AG09309 (cell line): ENCODE measurements at regions not wholly inside any gene's neighbourhood (a gene's known extent, or its start where the extent isn't known, plus 50 kb on each side); places are given as distances from the start of the nearest gene placed in this dataset.

Experiments used
- DNase-seq: peaks from one replicate; pipeline ENCODE4 v3.0.0-alpha.2; 2010; ENCODE audit warnings: low read depth
- H3K4me3 ChIP-seq: 2 replicates; pipeline ENCODE4 v1.5.1; 2011; ENCODE audit warnings: mild to moderate bottlenecking, low read depth, low read length, moderate library complexity; ENCODE audit not compliant: control insufficient read depth
- CTCF ChIP-seq: IDR thresholded peaks from 2 replicates; pipeline ENCODE4 v1.5.1; 2011; ENCODE audit warnings: mild to moderate bottlenecking, low read depth, low read length, inconsistent platforms; ENCODE audit not compliant: insufficient read depth, control insufficient read depth; ENCODE audit errors: missing control alignments

DNA sequence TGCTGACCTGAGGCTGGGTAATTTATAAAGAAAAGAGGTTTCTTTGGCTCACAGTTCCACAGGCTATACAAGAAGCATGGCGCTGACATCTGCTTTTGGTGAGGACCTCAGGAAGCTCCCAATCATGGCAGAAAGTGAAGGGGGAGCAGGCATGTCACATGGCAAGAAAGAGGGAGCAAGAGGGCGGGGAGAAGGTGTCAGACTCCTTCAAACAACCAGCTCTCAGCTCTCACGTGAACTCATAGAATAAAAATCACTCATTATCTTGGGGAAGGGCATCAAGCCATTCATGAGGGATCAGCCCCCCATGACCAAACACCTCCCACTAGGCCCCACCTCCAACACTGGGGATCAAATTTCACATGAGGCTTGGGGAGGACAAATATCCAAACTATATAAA lies 266.8 kb downstream of the RHOU start:
- H3K4me3 ChIP-seq, result no peak overlapping the region
- DNase-seq, result no peak
- no peak for TF ChIP-seq CTCF

- TF ChIP-seq CTCF, result no peak
- no peak for DNase-seq
- H3K4me3 ChIP-seq, result no peak overlapping the region
These were observed 267.2 kb downstream of the RHOU start for GRCh38 chr1:229002451-229002960.

DNA sequence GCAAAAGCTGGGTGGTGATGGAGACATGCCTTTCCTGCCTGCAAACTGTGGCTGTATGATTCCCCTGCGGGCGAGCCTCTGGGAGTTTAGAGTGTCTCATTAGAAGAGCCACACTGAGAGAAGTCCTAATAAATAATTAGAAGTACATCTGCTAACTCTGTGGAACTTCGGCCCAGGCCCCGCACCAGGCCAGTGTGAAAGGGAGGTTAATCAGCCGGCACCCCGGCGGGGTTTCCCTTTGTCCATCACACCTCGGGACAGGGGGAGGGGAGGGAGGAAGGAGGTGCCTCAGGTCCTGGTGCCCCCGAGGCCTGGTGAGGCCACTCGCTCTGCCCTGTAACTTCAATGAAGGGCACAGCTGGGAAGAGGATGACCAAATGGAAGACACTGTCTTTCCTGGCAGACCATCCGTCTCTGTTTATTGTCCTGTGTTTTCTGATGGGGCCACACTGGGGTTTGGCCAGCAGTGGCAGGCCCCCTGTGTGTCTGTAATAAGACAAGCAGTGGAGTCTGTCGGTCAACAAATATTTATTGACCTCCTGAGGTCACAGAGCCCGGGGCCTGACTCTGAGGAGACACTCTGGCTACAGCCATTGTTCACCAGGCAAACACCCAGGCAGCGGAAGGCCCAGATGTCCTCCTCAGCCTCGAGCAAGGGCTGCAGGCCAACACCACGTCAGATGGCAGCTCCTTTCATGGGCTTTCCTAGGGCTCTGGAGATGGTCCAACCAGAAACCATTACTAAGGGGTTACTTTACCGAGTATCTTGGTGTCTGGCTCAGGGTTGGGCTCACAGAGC lies 267.5 kb upstream of the RAB4A start:
- DNase-seq, result no peak
- no peak overlapping the region for H3K4me3 ChIP-seq
- no peak for TF ChIP-seq CTCF

GRCh38 chr1:229004066-229004833 lies 266.7 kb upstream of the RAB4A start:
- no peak for TF ChIP-seq CTCF
- no peak overlapping the region for H3K4me3 ChIP-seq
- DNase-seq, result no peak

GRCh38 chr1:229005097-229005496 lies 265.8 kb upstream of the RAB4A start:
- TF ChIP-seq CTCF, result no peak
- H3K4me3 ChIP-seq, result no peak overlapping the region
- no peak for DNase-seq

DNA sequence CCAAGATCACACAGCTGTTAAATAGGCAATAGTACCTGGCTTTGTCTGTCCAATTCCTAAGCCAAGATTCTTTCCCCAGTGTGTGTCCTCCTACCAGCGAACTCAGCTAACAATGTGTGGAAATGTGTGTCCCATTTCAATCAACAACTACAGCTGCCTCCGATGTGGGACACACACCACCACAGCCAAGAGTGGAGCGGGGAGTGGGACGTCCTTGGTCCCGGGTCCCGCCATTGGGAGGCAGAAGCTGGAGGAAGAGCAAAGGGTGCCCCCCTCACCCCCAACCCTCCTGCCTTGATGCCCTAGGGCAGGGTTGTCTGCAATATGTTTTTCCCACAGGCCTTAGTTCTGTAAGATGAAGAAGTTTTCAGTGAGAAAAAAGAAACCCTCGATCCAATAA lies 265.4 kb upstream of the RAB4A start:
- no peak overlapping the region for H3K4me3 ChIP-seq
- no peak for DNase-seq
- no peak for TF ChIP-seq CTCF
